ELF-1 (cell line): ENCODE measurements at regions not wholly inside any gene's neighbourhood (a gene's known extent, or its start where the extent isn't known, plus 50 kb on each side); places are given as distances from the start of the nearest gene placed in this dataset.
"Not testable (repeated sequence)": the region's sequence is repeated elsewhere in the genome, so short reads cannot be mapped to it uniquely, and the experiment has no call there.

Experiments
- DNase-seq: peaks from one replicate; pipeline ENCODE4 v3.0.0-alpha.2; 2016; ENCODE audit warnings: low read depth, low spot score

DNA sequence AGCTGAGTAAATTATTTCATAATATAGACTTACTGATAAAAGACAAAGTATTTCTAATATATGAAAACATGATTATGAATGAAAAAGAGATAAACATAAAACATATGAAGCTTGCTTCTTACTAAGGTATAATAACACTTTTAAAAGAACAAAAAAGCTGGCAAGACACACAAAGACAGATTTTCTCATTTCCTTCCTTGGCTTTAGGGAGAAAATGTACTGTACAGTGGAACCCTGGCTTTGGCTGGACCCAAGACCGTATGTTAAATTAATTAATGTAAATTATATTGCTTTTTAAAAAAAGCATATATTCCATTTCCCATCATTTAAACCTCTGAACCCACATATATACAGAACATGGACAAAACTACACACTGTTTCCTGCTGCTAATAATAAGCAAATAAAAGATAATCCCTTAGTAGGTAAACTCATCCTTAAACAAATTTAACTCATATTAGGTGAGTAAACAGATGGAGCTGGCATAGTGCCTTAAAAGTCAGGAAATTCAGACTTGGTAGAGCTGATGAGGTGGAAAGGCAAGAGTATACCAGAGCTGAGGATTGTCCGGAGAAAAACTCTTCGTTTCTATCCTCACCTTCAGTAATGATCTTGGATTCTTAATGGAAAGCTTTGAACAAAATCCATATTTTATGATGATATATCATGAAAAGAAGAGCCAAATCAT is 1016.4 kb upstream of the KCND2 start:
- no peak for DNase-seq

DNA sequence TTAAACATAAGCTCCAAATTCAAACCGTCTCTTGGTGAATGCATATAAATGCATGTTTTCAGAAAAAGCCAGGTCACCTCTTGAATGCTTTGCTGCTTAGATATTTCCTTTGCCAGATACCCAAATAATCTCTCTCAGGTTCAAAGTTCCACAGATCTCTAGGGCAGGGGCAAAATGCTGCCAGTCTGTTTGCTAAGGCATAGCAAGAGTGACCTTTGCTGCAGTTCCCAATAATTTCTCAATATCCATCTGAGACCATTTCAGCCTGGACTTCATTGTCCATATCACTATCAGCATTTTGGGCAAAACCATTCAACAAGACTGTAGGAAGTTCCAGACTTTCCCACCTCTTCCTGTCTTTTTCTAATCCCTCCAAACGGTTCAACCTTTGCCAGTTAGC is 1006.2 kb upstream of the KCND2 start:
- DNase-seq, result not testable (repeated sequence)

DNA sequence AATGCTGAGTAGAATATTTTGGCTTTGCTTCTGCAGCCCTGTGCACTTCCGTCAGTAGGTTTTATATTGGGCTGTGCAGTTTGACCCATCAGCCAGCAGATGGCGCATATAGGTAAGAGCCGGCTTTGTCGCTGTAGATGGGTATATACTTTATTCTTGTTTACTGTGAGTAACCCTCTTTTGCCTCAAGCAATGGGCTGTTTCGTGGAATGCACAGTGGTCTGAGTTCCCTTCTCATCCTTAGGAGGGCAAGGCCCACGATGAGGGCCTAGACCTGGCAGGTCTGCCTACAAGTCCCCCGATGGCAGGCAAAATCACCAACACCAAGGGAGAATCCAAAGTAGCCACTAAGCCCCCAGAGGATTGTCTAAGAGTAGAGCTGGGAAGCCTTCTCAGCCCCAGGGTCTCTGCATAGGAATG is 1002.9 kb upstream of the KCND2 start:
- peak; percentile 75 for DNase-seq

DNA sequence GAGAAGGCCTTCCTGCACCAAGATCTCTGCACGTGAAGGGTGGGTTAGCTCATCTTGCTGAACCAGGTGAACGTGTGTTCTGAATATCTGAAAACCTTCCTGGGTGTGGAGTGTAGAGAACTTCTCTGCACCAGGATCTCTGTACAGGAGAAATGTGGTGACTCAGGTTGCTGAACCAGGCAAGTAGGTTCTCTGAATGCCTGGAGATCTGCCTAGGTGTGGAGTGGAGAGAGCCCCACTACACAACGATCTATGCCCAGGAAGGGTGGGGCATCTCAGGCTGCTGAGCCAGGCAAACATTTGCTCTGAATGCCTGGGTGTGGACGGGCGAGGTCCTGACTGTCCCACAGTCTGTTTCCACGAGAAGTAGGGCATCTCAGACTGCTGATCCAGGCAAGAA is 1002.3 kb upstream of the KCND2 start:
- peak; percentile 1 for DNase-seq

DNA sequence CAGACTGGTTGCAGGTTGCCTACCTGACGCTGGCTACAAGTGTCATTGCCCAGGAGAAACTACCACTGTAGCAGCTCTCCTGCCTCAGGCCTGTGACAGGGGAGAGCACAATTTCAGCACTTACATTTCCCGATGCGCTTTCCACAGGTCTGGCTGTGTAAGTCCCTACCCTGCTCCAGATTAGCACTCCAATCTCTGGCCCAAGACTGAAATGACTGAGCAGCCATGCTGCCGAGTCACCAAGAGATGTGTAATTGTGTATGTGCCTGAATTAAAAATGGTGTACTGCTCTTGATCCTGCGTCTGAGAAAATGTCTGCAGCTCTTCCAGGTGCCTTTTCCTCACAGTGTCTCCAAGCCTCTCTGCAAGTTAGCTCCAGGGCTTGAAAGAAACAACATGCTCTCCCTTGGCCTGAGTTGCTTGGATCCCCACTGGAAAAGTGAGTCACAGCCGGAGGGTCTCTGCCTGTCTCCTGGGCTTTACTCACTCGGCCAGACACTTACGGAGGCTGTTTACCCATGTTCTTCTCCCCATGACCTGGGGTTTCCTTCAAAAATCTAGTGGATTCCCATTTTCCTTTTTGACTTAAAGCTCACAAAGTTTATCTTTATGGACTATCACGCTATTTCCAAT is 1001.7 kb upstream of the KCND2 start:
- DNase-seq, result peak; percentile 10

DNA sequence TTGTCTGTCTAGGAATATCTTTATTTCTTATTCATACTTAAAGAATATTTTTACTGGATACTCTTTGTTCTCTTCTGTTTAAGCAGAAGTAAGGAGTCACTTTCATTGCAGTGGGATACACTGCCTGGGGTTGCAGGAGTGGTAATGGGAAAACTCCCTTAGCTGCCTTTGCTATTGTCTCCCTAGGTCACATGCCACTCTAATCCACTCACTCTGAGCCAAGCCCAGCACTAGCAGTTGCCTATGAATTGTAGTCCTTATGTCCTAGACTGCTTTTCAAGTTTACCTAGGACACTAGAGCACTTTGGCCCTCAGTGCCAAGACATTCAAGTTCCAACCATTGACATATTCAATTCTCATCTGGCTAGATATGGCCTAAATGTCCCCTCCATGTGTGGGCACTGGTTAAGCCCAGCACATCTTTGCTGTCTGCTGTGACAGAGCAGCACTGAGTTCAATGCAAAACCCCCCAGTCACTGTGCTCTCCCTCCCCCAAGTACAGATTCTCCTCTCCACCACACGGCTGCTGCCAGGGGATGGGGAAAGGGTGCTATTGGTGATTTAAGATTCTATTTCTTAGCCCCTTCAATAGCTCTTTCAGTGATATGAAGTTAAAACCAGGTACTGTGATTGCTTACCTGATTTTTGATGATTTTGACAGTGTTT is 991.7 kb upstream of the KCND2 start:
- DNase-seq, result no peak

DNA sequence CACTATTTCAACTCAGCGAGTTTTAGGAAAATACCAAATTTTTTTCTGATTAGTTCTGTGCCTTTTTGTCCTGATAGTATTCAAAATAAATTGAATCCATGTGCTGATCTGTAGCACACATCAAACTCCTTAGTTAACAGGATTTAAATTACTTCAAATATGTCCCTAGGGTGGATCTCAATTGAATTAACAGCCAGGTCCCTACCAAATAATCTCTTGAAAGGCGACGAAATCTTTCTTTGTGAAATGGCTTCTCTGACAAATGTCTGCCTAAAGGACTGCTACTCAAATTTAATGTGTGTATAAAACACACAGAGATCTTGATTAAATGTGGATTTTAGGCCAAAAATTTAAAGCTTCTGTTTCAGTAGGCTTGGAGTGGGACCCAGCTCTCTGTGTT is 989.6 kb upstream of the KCND2 start:
- DNase-seq, result no peak

DNA sequence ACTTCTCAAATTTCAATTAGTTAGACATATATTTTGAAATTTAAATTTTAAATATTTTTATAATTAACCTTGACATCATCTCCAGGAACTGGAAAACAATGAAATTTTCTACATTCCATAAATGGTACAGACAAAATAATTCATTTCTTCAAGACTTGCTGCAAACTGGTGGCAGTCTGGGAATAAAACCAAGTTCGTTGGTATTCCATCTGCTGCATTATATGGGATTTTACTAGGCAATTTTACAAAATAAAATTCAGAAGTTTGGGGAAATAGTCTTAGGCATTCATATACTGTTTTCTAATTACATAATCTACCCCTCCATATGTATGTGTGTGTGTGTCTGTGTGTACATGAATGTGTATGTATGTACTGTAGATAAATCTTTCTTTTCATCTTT is 984.6 kb upstream of the KCND2 start:
- DNase-seq, result no peak

DNA sequence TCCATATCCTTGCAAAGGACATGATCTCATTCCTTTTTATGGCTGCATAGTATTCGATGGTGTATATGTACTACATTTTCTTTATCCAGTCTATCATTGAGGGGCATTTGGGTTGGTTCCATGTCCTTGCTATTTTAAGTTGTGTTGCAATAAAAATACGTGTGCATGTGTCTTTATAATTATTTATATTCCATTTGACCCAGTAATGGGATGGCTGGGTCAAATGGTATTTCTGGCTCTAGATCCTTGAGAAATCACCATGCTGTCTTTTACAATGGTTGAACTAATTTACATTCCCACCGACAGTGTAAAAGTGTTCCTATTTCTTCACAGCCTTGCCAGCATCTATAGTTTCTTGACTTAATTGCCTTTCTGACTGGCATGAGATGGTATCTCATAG is 972.6 kb upstream of the KCND2 start:
- DNase-seq, result not testable (repeated sequence)

DNA sequence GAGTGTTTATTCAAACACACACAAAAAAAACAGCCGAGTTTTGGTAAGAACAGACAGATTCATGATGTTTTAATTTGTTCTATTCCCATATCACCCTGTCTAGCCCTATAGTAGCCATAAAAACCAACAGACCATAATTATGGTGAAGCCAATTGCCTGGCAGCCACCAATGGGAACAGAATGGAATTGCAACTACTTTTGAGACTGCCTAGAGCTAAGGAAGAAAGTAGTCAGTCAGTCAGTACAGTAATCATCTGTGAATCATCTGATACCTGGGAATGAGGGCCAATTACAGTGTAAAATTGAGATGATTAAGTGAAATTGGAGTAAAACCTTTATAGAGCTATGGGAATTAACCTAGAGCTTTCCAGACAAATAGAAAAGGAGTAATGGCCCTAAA is 952.7 kb upstream of the KCND2 start:
- DNase-seq, result no peak

DNA sequence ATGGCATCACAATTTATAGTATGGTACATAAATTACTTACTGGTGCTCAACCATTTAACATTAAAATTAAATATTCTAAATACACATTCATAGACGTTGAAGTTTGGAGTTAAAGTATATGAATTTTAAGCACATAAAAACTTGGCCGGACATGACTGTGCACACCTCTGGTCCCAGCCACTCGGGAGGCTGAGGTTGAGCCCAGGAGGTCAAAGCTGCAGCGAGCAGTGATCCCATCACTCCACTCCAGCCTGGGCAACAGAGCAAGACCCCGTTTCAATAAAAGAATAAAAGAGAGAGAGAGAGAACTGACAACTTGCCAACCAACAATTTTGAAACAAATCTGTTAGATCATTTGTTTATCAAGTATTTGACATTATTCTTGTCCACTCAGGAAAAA is 943.3 kb upstream of the KCND2 start:
- DNase-seq, result no peak

DNA sequence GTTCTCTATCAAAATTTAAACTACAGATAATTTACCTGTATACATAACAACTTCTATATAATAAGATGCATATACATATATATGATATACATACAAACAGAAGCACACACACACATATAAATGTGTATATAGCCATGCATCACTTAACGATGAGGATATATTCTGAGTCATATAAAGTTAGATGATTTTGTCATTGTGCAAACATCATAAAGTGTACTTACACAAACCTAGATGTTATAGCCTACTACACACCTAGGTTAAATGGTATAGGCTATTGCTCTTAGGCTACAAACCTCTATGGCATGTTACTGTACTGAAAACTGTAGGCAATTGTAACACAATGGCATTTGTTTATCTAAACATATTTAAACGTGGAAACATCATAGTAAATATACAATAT is 937.6 kb upstream of the KCND2 start:
- DNase-seq, result no peak

DNA sequence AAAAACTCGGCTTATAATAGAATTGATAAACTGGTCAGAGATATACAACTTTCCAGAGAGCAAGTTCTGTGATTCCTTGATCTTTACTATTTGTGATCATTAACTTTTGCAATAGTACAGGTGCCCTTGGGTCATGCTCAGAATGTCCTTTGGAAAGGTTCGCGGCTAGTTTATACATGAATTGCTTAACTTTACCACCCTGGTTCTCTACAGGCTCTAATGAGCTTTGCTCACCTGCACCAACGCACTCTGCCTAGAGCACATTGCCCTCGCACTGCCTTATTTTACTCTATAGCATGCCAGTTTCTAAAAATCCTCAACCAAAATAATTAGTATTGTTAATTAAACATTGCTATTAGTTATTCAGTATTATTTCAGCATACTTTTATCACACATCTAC is 931.2 kb upstream of the KCND2 start:
- no peak for DNase-seq

DNA sequence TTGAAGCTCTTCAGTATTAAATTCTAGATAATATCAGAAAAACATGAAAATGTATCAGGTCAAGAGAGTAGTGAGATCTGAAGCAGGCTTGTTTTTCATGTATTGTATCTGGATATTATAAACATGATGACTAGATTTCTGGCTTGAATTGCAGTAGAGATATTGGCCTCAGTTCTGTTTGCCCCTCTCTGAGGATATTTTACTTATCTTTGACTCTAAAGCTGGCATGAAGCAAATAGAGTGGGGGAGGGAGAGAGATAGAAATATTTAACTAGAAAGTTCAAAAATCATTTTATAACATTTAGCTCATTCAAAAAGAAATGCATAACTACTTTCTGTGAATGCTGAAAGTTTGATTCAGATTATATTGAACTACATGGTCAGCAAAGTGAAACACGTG is 929.7 kb upstream of the KCND2 start:
- DNase-seq, result no peak

DNA sequence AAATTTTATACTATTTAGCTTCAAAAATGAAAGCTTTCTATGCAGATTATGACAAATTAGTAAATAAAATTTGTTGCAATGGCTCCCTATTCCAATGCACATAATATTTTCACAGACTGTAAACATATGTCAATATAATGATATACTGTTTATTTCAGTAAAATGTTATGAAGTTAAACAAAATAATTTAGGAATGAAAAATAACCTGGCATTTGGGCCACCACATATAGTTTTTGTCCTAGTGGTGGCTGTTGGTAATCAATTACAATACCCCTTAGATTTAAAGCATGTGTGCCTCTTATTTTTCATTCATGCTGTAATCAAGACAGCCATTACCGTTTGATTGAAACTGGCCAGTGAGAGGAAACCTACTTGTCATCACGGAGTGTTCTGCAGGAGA is 928.5 kb upstream of the KCND2 start:
- DNase-seq, result no peak

DNA sequence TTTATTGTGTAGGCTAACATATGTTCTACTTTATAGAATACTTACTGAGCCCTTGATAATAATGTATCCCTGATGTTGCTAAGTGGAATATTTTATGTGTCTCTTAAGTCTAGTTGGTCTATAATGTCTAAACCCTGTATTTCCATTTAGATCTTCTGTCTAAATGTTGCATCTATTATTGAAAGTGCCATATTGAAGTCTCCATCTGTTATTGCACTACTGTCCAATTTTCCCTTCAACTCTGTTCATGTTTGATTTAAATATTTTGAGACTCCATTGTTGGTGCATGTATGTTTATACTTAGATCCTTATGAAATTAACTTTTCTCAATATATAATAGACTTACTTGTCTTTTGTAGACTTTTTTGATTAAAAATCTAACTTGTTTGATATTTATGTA is 924.5 kb upstream of the KCND2 start:
- DNase-seq, result no peak

DNA sequence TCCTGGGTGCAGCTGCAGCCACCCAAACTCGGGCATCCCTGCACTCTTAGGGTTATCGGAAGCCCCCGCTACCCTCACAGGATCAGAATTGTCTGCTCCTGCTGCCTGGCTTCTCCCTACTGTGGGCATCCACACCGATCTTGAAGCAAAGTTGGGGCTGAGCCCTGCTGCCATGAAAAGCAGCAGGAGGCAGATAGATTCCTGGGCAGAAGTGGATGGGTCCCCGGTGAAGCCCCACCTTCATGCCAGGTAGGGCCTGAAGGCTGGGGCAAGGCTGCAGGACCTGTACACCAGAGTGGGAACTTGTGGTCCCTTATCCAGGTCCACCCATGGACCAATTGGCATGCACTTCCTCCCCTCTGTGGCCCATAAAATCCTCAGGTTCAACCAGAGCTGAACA is 922.6 kb upstream of the KCND2 start:
- DNase-seq, result no peak

DNA sequence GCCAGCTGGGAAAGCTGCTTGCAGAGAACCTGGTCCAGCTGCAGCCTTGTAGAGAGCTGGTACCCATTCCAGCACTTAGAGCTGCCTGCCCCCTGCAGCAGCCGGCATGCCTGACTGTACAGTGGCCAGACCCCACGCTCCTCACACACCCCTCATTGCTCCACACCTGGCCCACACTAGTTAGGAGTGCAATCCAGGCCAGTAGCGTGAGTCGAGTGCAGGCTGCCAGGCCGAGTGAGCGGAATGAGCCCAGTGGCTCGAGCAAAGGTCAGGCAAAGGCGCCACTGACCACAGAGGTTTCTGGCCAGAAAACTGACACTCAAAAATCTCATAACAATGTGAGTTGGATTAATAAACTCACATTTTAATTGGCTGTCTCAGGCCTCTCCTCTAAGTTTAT is 921.7 kb upstream of the KCND2 start:
- no peak for DNase-seq

DNA sequence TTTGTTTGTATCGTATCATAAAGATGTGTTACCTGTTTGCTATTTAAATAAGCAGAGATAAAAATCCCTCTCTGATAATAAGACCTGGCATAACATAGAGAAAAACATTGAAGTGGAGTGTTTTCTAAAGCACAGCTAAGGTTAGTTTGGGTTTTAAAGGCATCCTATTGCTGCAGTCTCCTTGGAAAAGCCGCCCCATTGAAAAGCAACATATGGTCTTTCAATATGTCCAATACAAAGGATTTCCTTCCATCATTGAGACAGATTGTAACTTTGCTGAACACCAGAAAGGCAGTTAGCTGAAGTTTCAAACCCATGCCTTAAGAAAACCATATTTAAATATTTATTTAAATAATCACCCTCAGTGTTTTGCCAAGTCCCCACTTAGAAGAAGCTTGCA is 898.5 kb upstream of the KCND2 start:
- DNase-seq, result no peak

DNA sequence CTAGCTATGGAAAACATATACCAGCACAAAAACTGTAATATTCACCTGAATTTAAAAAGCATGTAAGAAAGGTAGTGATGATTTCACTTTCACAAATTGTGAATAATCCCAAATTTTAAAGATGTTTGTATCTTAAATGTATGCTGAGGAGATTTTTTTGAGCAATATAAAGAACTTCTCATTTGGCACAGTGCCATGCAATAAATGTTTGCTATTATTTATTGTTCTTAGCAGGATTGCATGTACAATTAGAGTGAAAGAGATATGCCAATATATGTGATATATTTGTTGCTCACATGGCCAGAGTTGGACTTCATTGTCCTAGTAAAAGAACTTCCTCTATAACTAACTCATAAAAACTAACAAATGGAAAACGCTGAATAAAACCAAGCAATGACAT is 895.1 kb upstream of the KCND2 start:
- DNase-seq, result no peak

DNA sequence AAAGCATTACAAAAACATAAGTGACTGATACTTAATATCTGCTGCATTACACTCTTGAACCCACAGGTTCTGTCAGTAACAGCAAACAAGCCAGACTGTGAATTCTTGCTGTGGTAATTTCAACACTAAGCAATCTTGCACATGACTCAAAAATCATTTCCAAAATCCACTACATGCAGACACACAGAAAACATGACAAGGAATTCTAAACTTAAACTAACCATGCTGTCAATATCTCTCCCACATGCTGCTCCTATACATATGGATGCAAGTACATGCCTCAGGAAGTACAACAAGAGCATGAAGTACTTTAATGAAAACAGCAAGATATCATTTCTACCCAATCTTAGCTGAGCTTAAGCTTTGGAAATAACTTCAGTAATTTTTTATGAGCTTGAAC is 890.2 kb upstream of the KCND2 start:
- no peak for DNase-seq

DNA sequence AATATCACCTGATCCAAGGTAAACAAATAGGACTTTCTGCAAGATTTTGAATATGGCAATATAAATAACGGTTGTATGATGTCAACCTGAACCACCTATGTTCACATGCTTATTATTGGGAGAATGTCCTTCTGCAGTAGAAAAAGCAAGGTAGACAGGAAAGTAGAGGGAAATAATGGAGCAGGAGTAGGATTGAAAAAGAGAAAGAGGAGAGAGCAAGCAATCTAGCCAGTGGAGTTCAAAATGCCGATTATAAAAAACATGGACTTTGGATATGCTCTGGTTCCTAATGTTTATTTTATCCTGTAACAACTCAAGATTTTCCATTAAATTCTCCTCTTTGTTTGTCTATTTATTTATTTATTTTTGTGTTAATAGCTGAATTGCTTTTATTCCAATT is 878.0 kb upstream of the KCND2 start:
- no peak for DNase-seq

DNA sequence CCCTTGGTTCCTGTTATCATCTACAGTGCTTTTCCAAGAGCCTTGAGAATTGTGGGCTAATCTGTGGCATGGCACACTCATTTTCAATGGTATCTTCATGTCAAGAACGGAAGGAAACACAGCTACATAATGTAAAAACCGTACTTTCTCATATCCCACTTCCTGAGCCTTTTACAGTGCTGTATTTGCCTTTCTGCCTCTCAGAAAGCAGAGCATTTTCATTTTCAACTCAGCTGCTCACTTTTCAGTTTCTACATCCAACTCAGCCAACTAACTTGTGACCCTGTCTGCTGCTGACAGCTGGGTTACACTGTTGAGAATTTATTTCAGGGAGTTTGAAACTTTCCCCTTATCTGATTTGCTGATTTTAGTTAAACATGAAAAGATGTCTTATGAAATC is 875.8 kb upstream of the KCND2 start:
- no peak for DNase-seq
